ENCODE measurements at regions not wholly inside any gene's neighbourhood (a gene's known extent, or its start where the extent isn't known, plus 50 kb on each side); places are given as distances from the start of the nearest gene placed in this dataset.

DNA sequence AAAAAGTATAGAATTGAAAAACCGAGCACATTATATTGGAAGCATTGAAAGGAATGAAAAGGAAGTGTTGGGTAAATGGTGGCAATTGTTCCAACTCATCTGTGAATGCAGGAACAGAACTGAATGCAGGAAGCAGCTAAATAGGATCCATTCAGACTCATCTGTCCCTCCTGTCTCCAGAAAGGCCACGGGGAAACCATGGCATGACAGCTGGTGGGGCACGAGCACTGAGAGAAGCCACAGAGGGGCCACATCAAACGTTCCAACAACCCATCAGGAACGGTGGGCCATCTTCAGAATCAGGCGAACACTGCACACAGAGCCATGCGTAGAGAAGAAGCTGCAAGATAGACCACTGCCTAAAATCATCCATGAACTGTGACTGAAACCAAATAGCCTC is 138.5 kb upstream of the SLC35G4 start:
- Histone ChIP-seq H3K4me3 (no peak overlapping the region), H3K27me3 (no peaks in the 10 kb centered on the region), H3K4me1 (no peaks in the 10 kb centered on the region), H3K36me3 (no peaks in the 10 kb centered on the region), H3K27ac (no peak overlapping the region), H3K9me3 (no peaks in the 10 kb centered on the region)
- no peak for DNase-seq (ENCODE audit: low spot score in 2 of 2)
- TF ChIP-seq POLR2AphosphoS5 (IDR thresholded peaks at IDR 0.05): no peak
- no peak for TF ChIP-seq CTCF (IDR thresholded peaks at IDR 0.05)
- no peak for TF ChIP-seq POLR2A (IDR thresholded peaks at IDR 0.05)
- TF ChIP-seq EP300 (IDR thresholded peaks at IDR 0.05): no peak
- 86% methylated on average over 7 of the region's 7 CpGs for WGBS

- Histone ChIP-seq H3K27ac (no peak overlapping the region), H3K36me3 (no peaks in the 10 kb centered on the region), H3K27me3 (no peaks in the 10 kb centered on the region), H3K9me3 (no peaks in the 10 kb centered on the region), H3K4me3 (no peak overlapping the region), H3K4me1 (no peaks in the 10 kb centered on the region)
- 73% methylated on average over 2 of the region's 2 CpGs for WGBS
- DNase-seq (ENCODE audit: low spot score in 2 of 2): no peak
- TF ChIP-seq POLR2AphosphoS5 (IDR thresholded peaks at IDR 0.05) (no peak), POLR2A (IDR thresholded peaks at IDR 0.05) (no peak), CTCF (IDR thresholded peaks at IDR 0.05) (no peak), EP300 (IDR thresholded peaks at IDR 0.05) (no peak)
These were observed 140.8 kb upstream of the SLC35G4 start for GRCh38 chr18:11468617-11469016.

DNA sequence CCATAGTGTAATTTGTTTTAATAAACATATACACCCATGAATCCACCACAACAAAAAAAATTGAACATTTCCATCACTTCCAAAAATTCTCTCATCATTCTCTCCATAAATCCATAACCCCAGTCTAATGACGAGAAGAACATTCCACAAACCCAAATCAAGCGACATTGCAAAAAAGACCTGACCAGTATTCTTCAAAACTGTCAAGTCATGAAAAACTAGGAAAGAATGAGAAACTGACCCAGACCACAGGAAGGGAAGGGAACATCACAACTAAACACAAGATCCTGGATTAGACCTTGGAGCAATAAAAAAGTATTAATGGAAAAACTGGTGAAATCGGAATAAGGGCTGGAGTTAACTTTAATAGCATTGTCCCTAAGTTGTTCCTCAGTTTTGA is 141.3 kb upstream of the SLC35G4 start:
- 88% methylated on average over 3 of the region's 3 CpGs for WGBS
- Histone ChIP-seq H3K4me1 (no peaks in the 10 kb centered on the region), H3K4me3 (no peak overlapping the region), H3K9me3 (no peaks in the 10 kb centered on the region), H3K27me3 (no peaks in the 10 kb centered on the region), H3K36me3 (no peaks in the 10 kb centered on the region), H3K27ac (no peak overlapping the region)
- no peak for DNase-seq (ENCODE audit: low spot score in 2 of 2)
- TF ChIP-seq CTCF (IDR thresholded peaks at IDR 0.05): no peak
- TF ChIP-seq POLR2A (IDR thresholded peaks at IDR 0.05): no peak
- TF ChIP-seq POLR2AphosphoS5 (IDR thresholded peaks at IDR 0.05): no peak
- no peak for TF ChIP-seq EP300 (IDR thresholded peaks at IDR 0.05)

DNA sequence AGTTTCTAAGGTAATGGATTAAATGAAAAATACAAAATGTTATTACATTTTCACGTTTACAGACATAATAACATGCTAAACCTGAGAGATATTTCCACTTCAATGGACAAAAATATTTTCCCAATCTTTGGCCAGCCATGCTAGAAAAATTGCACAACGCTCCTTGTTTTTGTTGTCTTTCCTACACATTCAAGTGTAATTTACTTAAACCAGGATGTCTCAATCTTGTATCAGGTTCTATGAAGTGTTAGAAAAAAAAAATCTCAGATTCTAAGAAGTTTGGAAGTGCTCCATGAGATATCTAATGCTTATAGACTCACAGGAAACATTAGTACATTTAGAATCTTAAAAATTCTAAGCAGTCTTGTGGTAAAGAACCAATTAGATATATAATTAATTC is 141.8 kb upstream of the SLC35G4 start:
- Histone ChIP-seq H3K36me3 (no peaks in the 10 kb centered on the region), H3K4me1 (no peaks in the 10 kb centered on the region), H3K4me3 (no peak overlapping the region), H3K27ac (no peak overlapping the region), H3K27me3 (no peaks in the 10 kb centered on the region), H3K9me3 (no peaks in the 10 kb centered on the region)
- WGBS: 78% methylated on average over 2 of the region's 2 CpGs
- TF ChIP-seq EP300 (IDR thresholded peaks at IDR 0.05): no peak
- no peak for TF ChIP-seq POLR2A (IDR thresholded peaks at IDR 0.05)
- no peak for TF ChIP-seq CTCF (IDR thresholded peaks at IDR 0.05)
- TF ChIP-seq POLR2AphosphoS5 (IDR thresholded peaks at IDR 0.05): no peak
- DNase-seq (ENCODE audit: low spot score in 2 of 2): no peak

- no peaks in the 10 kb centered on the region for H3K4me1 ChIP-seq
- no peaks in the 10 kb centered on the region for H3K27me3 ChIP-seq
- 93% methylated on average over 1 of the region's 2 CpGs for WGBS
- no peaks in the 10 kb centered on the region for H3K36me3 ChIP-seq
- H3K4me3 ChIP-seq: no peak overlapping the region
- H3K27ac ChIP-seq: no peak overlapping the region
- DNase-seq (ENCODE audit: low spot score in 2 of 2): no peak
- TF ChIP-seq POLR2AphosphoS5 (IDR thresholded peaks at IDR 0.05): no peak
- TF ChIP-seq EP300 (IDR thresholded peaks at IDR 0.05): no peak
- no peak for TF ChIP-seq CTCF (IDR thresholded peaks at IDR 0.05)
- no peak for TF ChIP-seq POLR2A (IDR thresholded peaks at IDR 0.05)
- no peaks in the 10 kb centered on the region for H3K9me3 ChIP-seq
These were observed 145.3 kb upstream of the SLC35G4 start for GRCh38 chr18:11464129-11464528.
